ENCODE measurements at regions not wholly inside any gene's neighbourhood (a gene's known extent, or its start where the extent isn't known, plus 50 kb on each side); places are given as distances from the start of the nearest gene placed in this dataset.

DNA sequence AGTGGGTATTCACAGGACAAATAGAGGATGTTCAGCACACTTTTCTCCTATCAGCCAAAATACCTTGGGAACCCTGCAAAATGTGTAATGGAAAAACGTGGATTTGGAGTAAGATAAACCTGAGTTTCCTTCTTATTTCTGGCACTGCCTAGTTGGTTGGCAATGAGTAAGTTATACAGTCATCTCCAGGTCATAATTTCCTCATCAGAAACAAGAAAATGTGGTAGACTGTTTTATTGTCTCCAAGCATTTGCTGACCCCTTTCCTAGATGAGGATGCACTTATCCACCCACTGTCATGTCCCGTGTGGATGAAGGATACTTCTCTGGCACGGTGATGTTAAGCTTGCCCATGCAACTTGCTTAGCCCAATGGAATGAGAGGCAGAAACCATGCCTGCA, 458.0 kb downstream of the KIF2B start:
- no peak for DNase-seq (ENCODE audit: low spot score)
- no peaks in the 10 kb centered on the region for H3K27me3 ChIP-seq
- no peak overlapping the region for H3K27ac ChIP-seq
- H3K4me1 ChIP-seq = no peaks in the 10 kb centered on the region
- TF ChIP-seq, protein P1, sequence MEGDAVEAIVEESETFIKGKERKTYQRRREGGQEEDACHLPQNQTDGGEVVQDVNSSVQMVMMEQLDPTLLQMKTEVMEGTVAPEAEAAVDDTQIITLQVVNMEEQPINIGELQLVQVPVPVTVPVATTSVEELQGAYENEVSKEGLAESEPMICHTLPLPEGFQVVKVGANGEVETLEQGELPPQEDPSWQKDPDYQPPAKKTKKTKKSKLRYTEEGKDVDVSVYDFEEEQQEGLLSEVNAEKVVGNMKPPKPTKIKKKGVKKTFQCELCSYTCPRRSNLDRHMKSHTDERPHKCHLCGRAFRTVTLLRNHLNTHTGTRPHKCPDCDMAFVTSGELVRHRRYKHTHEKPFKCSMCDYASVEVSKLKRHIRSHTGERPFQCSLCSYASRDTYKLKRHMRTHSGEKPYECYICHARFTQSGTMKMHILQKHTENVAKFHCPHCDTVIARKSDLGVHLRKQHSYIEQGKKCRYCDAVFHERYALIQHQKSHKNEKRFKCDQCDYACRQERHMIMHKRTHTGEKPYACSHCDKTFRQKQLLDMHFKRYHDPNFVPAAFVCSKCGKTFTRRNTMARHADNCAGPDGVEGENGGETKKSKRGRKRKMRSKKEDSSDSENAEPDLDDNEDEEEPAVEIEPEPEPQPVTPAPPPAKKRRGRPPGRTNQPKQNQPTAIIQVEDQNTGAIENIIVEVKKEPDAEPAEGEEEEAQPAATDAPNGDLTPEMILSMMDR (IDR thresholded peaks at IDR 0.05) = no peak
- no peak overlapping the region for H3K4me3 ChIP-seq
- H3K36me3 ChIP-seq = no peaks in the 10 kb centered on the region
- H3K9me3 ChIP-seq = no peaks in the 10 kb centered on the region

DNA sequence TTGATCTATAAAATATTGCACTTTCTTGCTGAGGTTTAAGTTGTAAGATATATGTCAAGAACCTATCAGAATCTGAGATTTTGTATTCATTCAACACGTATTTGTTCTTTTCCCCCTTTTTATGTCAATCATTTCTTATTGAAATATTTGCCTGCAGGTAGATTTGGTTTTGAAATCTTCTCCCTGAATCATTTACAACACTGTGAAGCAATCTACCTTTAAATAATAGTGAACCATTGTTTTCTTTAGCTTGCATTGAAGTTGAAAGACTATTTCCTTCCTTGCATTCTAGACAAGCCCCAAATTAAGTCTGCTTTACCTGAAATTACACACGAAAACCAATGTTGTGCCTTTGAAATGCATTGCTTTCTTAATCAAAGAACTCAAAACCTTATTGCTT, 460.2 kb downstream of the KIF2B start:
- no peaks in the 10 kb centered on the region for H3K9me3 ChIP-seq
- no peaks in the 10 kb centered on the region for H3K36me3 ChIP-seq
- no peak overlapping the region for H3K4me3 ChIP-seq
- no peaks in the 10 kb centered on the region for H3K27me3 ChIP-seq
- H3K4me1 ChIP-seq = no peaks in the 10 kb centered on the region
- DNase-seq (ENCODE audit: low spot score) = no peak
- TF ChIP-seq, protein P1 (IDR thresholded peaks at IDR 0.05) = no peak
- no peak overlapping the region for H3K27ac ChIP-seq

DNA sequence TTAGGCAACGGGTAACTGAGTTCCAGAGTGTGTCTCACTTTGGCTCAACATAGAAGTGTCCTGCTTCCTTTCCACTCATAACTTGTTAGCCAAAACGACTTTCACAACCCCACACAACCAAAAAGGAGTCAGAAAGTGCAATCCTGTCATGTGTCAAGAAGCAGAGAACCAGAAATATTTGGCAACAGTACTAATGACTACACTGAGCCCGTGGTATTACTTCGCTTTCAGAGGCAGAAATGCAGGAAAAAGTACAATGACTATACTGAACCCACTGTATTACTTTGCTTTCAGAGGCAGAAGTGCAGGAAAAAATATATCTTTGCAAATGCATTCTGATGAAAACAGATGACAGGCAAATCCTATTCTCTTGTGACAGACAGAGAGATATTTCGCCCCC, 484.6 kb downstream of the KIF2B start:
- no peaks in the 10 kb centered on the region for H3K36me3 ChIP-seq
- DNase-seq (ENCODE audit: low spot score) = no peak
- no peaks in the 10 kb centered on the region for H3K27me3 ChIP-seq
- no peak overlapping the region for H3K27ac ChIP-seq
- H3K4me3 ChIP-seq = no peak overlapping the region
- TF ChIP-seq, protein P1 (IDR thresholded peaks at IDR 0.05) = no peak
- no peaks in the 10 kb centered on the region for H3K4me1 ChIP-seq
- H3K9me3 ChIP-seq = peaks cover 0 to 5% of the 10 kb centered on the region in 2 donors

DNA sequence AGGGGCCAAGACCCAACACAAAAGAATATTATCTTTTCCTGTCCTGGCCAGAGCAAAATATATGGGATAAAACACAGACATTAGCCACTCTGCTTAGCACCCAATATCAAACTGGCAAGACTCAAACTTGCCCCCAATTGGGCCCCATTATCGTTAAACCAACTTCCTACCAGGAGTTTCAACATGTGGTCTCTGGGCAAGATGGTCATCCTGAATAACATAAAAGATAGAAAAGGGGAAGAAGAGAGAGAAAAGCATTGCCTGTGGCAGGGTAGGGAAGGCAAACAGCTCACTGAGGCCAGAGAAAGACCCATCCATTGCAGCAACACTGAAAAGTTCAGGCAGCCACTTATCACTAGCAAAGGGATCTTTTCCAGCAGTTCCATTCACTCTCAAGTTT, 502.1 kb downstream of the KIF2B start:
- DNase-seq (ENCODE audit: low spot score) = no peak
- peaks cover 0 to 16% of the 10 kb centered on the region in 2 donors for H3K9me3 ChIP-seq
- H3K4me3 ChIP-seq = no peak overlapping the region
- H3K4me1 ChIP-seq = no peaks in the 10 kb centered on the region
- H3K27ac ChIP-seq = no peak overlapping the region
- no peaks in the 10 kb centered on the region for H3K27me3 ChIP-seq
- H3K36me3 ChIP-seq = no peaks in the 10 kb centered on the region
- TF ChIP-seq, protein P1 (IDR thresholded peaks at IDR 0.05) = no peak

DNA sequence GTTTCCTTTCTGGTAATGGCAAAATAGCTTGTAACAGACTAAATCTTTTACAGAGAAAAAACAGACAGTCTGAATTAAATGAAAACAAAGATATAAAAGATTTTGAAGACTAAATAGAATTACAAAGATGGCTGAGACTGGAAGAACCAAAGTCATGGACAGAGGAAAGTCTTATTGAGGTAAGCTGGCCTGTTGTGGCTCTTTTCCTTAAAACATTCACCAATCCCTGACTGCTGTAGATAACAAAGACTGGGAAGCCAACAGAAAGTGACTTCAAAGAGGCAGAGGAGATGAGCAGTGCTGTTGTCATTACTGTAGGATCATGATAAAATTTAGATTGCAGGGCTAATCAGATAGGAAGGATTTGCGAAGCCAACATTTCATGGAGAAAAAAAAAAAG, 517.0 kb downstream of the KIF2B start:
- Histone ChIP-seq H3K4me3 (no peak overlapping the region), H3K27me3 (no peaks in the 10 kb centered on the region), H3K9me3 (no peaks in the 10 kb centered on the region), H3K4me1 (no peaks in the 10 kb centered on the region), H3K27ac (no peak overlapping the region), H3K36me3 (no peaks in the 10 kb centered on the region)
- TF ChIP-seq, protein P1 (IDR thresholded peaks at IDR 0.05) = no peak
- DNase-seq (ENCODE audit: low spot score) = no peak

DNA sequence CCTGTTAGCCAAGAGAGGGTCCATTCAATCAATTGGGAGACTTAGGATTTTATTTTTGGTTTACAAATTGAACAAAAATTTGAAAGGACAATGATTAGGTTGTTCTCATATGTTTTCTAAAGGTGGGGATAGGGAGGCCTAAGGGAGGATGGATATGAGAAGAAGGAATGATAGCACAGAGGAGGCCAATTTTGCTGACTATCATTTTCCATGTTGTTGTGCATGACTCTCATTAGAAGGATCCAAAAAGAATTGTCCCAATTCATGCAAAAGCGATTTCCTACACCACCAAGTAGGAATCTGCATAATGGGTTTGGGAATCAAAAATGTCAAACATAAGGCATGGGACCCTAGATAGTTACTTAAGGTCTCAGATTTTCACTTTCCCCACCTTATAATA, 524.8 kb downstream of the KIF2B start:
- TF ChIP-seq, protein P1 (IDR thresholded peaks at IDR 0.05) = no peak

More for the DNA sequence above, 524.8 kb downstream of the KIF2B start:
- Histone ChIP-seq H3K36me3 (no peaks in the 10 kb centered on the region), H3K4me3 (no peak overlapping the region), H3K27me3 (no peaks in the 10 kb centered on the region), H3K27ac (no peak overlapping the region), H3K9me3 (no peaks in the 10 kb centered on the region), H3K4me1 (no peaks in the 10 kb centered on the region)
- no peak for DNase-seq (ENCODE audit: low spot score)
